DOHH2 (cell line): ENCODE measurements at regions not wholly inside any gene's neighbourhood (a gene's known extent, or its start where the extent isn't known, plus 50 kb on each side); places are given as distances from the start of the nearest gene placed in this dataset.

Source experiments
- H3F3A ChIP-seq: fragments of 200-600 bp; sonication (generic), shearing (Covaris generic); 2 replicates; pipeline ENCODE4 v1.6.0; 2016; ENCODE audit warnings: antibody characterized with exemption, mild to moderate bottlenecking; ENCODE audit not compliant: control insufficient read depth, insufficient read depth
- H3K27ac ChIP-seq: fragments of 200-600 bp; sonication (generic); 2 replicates; pipeline ENCODE4 v1.5.1; 2014; ENCODE audit warnings: low read depth, mild to moderate bottlenecking, low read length, moderate library complexity
- H3K27me3 ChIP-seq: fragments of 200-600 bp; sonication (generic); 2 replicates; pipeline ENCODE4 v1.6.1; 2014; ENCODE audit warnings: mild to moderate bottlenecking, low read length, mixed read lengths; ENCODE audit not compliant: control insufficient read depth
- H3K36me3 ChIP-seq: fragments of 200-600 bp; sonication (generic); 2 replicates; pipeline ENCODE4 v1.6.1; 2014; ENCODE audit warnings: mild to moderate bottlenecking, low read length, moderate library complexity, mixed read lengths; ENCODE audit not compliant: control insufficient read depth
- H3K4me1 ChIP-seq: fragments of 200-600 bp; sonication (generic); 2 replicates; pipeline ENCODE4 v1.6.1; 2014; ENCODE audit warnings: mild to moderate bottlenecking, low read length, mixed read lengths; ENCODE audit not compliant: control insufficient read depth
- H3K4me2 ChIP-seq: fragments of 200-600 bp; sonication (generic); 2 replicates; pipeline ENCODE4 v1.6.0; 2014; ENCODE audit warnings: mild to moderate bottlenecking, low read length, moderate library complexity
- H3K4me3 ChIP-seq: fragments of 200-600 bp; sonication (generic); 2 replicates; pipeline ENCODE4 v1.5.1; 2014; ENCODE audit warnings: mild to moderate bottlenecking, low read length, mixed read lengths
- H3K79me2 ChIP-seq: fragments of 200-600 bp; sonication (generic); 2 replicates; pipeline ENCODE4 v1.6.1; 2014; ENCODE audit warnings: mild to moderate bottlenecking, low read length, mixed read lengths; ENCODE audit not compliant: control insufficient read depth
- H3K9me2 ChIP-seq: fragments of 200-600 bp; sonication (generic); replicated peaks from 2 replicates; pipeline ENCODE4 v1.6.1; 2014; ENCODE audit warnings: mild to moderate bottlenecking, low read length, mixed read lengths; ENCODE audit not compliant: control insufficient read depth
- H3K9me3 ChIP-seq: fragments of 200-600 bp; sonication (generic); 2 replicates; pipeline ENCODE4 v1.6.1; 2014; ENCODE audit warnings: antibody characterized with exemption, low read length, mixed read lengths; ENCODE audit not compliant: control insufficient read depth, insufficient read depth
- H4K20me1 ChIP-seq: fragments of 200-600 bp; sonication (generic); 2 replicates; pipeline ENCODE4 v1.6.0; 2014; ENCODE audit warnings: low read depth, mild to moderate bottlenecking, antibody characterized with exemption, low read length, moderate library complexity; ENCODE audit not compliant: control insufficient read depth, insufficient read depth
- EZH2phosphoT487 ChIP-seq: fragments of 200-600 bp; sonication (generic); IDR thresholded peaks from 2 replicates; pipeline ENCODE4 v1.6.1; 2017; ENCODE audit warnings: borderline replicate concordance, mild to moderate bottlenecking, antibody characterized with exemption, low read length, moderate library complexity, mixed read lengths
- TF ChIP-seq, protein P1 (sequence below): fragments of 200-600 bp; sonication (generic); IDR thresholded peaks from one replicate; pipeline ENCODE4 v1.5.1; 2014; ENCODE audit warnings: antibody characterized with exemption, mild to moderate bottlenecking, low read depth, low read length; ENCODE audit not compliant: poor library complexity, severe bottlenecking

DNA sequence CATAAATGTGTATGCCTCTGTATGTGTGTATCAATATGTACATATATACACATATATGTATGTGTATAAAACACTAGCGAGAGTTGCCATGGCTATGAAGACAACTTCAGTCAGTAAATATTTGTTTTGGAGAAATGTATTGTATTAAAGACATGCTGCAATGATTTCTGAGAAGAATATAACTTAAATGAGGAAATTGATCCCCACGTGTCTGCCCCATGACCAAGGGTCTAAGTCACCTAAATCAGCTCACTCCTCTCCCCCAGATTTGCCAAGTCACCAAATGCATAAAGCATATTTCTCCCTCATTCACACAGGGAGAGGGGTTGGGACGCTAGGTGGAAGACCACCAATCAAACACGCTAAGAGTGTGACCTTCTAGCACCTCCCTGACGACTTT, 58.3 kb upstream of the LYST start:
- Histone ChIP-seq H4K20me1 (no peaks in the 10 kb centered on the region), H3K4me1 (peaks cover 10% of the 10 kb centered on the region), H3K4me2 (no peak overlapping the region), H3K9me2 (no peaks in the 10 kb centered on the region), H3K36me3 (no peaks in the 10 kb centered on the region), H3K4me3 (no peak overlapping the region), H3K27ac (no peak overlapping the region), H3K79me2 (no peaks in the 10 kb centered on the region), H3K27me3 (peaks cover 2% of the 10 kb centered on the region; the same call in 1 of the 2 replicates), H3F3A (no peaks in the 10 kb centered on the region), H3K9me3 (no peaks in the 10 kb centered on the region)
- TF ChIP-seq, protein P1, sequence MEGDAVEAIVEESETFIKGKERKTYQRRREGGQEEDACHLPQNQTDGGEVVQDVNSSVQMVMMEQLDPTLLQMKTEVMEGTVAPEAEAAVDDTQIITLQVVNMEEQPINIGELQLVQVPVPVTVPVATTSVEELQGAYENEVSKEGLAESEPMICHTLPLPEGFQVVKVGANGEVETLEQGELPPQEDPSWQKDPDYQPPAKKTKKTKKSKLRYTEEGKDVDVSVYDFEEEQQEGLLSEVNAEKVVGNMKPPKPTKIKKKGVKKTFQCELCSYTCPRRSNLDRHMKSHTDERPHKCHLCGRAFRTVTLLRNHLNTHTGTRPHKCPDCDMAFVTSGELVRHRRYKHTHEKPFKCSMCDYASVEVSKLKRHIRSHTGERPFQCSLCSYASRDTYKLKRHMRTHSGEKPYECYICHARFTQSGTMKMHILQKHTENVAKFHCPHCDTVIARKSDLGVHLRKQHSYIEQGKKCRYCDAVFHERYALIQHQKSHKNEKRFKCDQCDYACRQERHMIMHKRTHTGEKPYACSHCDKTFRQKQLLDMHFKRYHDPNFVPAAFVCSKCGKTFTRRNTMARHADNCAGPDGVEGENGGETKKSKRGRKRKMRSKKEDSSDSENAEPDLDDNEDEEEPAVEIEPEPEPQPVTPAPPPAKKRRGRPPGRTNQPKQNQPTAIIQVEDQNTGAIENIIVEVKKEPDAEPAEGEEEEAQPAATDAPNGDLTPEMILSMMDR: no peak
- TF ChIP-seq EZH2phosphoT487: no peak

DNA sequence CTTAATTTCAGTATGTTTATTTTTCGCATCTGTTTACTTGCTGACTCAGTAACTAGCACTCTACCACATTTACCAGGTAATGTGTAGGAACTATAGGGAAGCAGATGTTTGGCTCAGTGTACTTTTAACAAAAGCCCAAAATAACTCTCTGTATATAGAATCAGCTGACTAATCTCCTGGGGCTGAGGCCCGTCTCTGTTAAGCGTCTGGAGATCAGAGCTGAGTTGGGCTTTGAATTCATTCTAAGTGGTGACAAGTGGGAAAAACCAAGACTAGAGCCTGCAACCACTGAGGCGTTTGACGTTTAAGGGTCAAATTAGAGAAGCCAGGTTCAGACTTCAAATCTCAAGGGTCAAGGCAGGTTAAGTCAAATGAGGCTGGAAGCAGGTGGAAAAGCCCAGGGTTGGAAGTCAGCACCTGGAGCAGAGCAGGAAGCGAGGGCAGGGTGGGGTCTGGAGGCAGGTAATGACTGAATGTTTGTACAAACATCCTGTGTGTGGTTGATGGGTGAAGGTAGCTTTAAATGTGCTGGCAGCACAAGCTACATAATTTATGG, 56.8 kb upstream of the LYST start:
- Histone ChIP-seq H3F3A (no peaks in the 10 kb centered on the region), H3K9me2 (no peaks in the 10 kb centered on the region), H3K79me2 (no peaks in the 10 kb centered on the region), H3K4me3 (no peak overlapping the region), H3K4me1 (peaks cover 10% of the 10 kb centered on the region), H4K20me1 (no peaks in the 10 kb centered on the region), H3K27ac (no peak overlapping the region), H3K27me3 (peaks cover 2% of the 10 kb centered on the region; the same call in 1 of the 2 replicates), H3K4me2 (peak overlapping the region; percentile 25), H3K9me3 (no peaks in the 10 kb centered on the region), H3K36me3 (no peaks in the 10 kb centered on the region)
- TF ChIP-seq, protein P1: no peak
- no peak for TF ChIP-seq EZH2phosphoT487

DNA sequence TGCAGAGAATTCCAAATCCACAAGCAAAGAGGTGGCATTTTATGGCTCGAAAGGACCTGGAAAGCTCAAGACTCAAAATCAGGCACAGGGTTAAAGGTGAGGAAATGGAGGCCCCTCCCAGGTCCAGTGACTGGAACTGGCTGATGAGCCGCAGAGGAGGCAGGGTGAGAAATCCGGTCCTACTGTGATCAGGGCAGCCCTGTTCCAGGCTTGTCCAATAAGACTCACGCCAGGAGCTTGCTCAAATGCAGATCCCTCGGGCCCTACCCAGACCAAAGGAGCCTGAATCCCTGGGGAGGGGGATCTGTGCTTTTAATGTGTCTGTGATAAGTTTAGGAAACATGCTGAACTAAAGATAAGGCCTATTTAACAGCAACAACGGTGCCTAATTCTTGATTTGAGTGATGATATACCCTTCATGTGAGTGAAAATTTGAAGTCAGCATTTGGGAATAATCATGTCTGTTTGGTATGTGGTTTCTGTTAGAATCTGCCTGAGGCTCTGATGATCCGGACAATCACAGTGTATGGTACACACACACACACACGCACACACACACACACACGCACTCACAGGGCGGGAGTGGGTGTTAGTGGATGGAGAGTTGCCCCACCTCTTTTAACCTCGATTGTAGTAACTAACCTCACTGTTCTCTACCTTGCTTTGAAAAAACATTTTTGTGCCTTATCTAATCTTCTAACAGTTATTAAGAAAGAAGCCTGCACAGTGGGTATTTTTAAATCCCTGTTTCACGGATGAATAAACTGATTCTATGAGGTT, 54.1 kb upstream of the LYST start:
- Histone ChIP-seq H3K9me3 (no peaks in the 10 kb centered on the region), H3K79me2 (no peaks in the 10 kb centered on the region), H3K4me3 (no peak overlapping the region), H3K36me3 (no peaks in the 10 kb centered on the region), H4K20me1 (no peaks in the 10 kb centered on the region), H3K27me3 (peaks cover 2% of the 10 kb centered on the region; the same call in 1 of the 2 replicates), H3K4me1 (peaks cover 14% of the 10 kb centered on the region), H3K27ac (no peak overlapping the region), H3F3A (no peaks in the 10 kb centered on the region), H3K9me2 (no peaks in the 10 kb centered on the region), H3K4me2 (no peak overlapping the region)
- no peak for TF ChIP-seq EZH2phosphoT487
- TF ChIP-seq, protein P1: no peak
